Cardiac muscle cell (in vitro differentiated cells and primary cell): ENCODE measurements at regions not wholly inside any gene's neighbourhood (a gene's known extent, or its start where the extent isn't known, plus 50 kb on each side); places are given as distances from the start of the nearest gene placed in this dataset.

ENCODE experiments used
- DNase-seq, 2 donors: peaks; one replicate each; pipeline versions ENCODE4 v3.0.0 to v3.0.0-alpha.2; 2010 to 2017; ENCODE audit warnings: low read depth in 1 of 2, low spot score in 1 of 2
- H3K27ac ChIP-seq: fragments of 200-600 bp; sonication (generic); 2 replicates; pipeline ENCODE4 v1.5.1; 2016
- H3K27me3 ChIP-seq: fragments of 200-600 bp; sonication (generic); 2 replicates; pipeline ENCODE4 v1.6.0; 2016; ENCODE audit warnings: control low read depth
- H3K36me3 ChIP-seq: fragments of 200-600 bp; sonication (generic); 2 replicates; pipeline ENCODE4 v1.5.1; 2016; ENCODE audit warnings: control low read depth
- H3K4me1 ChIP-seq: fragments of 200-600 bp; sonication (generic); 2 replicates; pipeline ENCODE4 v1.8.1; 2017; ENCODE audit warnings: low read depth, mild to moderate bottlenecking, mixed run types
- H3K4me3 ChIP-seq: fragments of 200-600 bp; sonication (generic); 2 replicates; pipeline ENCODE4 v1.5.1; 2016; ENCODE audit warnings: mild to moderate bottlenecking
- H3K9me3 ChIP-seq: fragments of 200-600 bp; sonication (generic); 2 replicates; pipeline ENCODE4 v1.5.1; 2017; ENCODE audit warnings: low read depth, mild to moderate bottlenecking, control low read depth
- CTCF ChIP-seq: IDR thresholded peaks from 2 replicates; pipeline ENCODE4 v1.5.1; 2012; ENCODE audit warnings: low read depth, mild to moderate bottlenecking, low read length

- TF ChIP-seq CTCF: no peak
- H3K36me3 ChIP-seq: no peaks in the 10 kb centered on the region
- H3K9me3 ChIP-seq: no peaks in the 10 kb centered on the region
- no peaks in the 10 kb centered on the region for H3K4me1 ChIP-seq
- no peak overlapping the region for H3K4me3 ChIP-seq
- no peak overlapping the region for H3K27ac ChIP-seq
- H3K27me3 ChIP-seq: no peaks in the 10 kb centered on the region
- DNase-seq: no peak
Observed at GRCh38 chr2:133970641-133971040, 283.2 kb upstream of the MGAT5 start.

GRCh38 chr2:133972297-133972696, 281.6 kb upstream of the MGAT5 start:
- DNase-seq: no peak
- no peaks in the 10 kb centered on the region for H3K27me3 ChIP-seq
- no peak for TF ChIP-seq CTCF
- no peak overlapping the region for H3K27ac ChIP-seq
- no peaks in the 10 kb centered on the region for H3K4me1 ChIP-seq
- H3K9me3 ChIP-seq: no peaks in the 10 kb centered on the region
- H3K36me3 ChIP-seq: no peaks in the 10 kb centered on the region
- H3K4me3 ChIP-seq: no peak overlapping the region

- no peaks in the 10 kb centered on the region for H3K27me3 ChIP-seq
- no peaks in the 10 kb centered on the region for H3K4me1 ChIP-seq
- TF ChIP-seq CTCF: no peak
- H3K9me3 ChIP-seq: no peaks in the 10 kb centered on the region
- no peak overlapping the region for H3K4me3 ChIP-seq
- H3K36me3 ChIP-seq: no peaks in the 10 kb centered on the region
- no peak overlapping the region for H3K27ac ChIP-seq
- peak in 1 of 2 donors; percentile 21 for DNase-seq
Observed at GRCh38 chr2:133972786-133973185, 281.1 kb upstream of the MGAT5 start.

- Histone ChIP-seq H3K36me3 (no peaks in the 10 kb centered on the region), H3K4me3 (no peak overlapping the region), H3K4me1 (no peaks in the 10 kb centered on the region), H3K9me3 (no peaks in the 10 kb centered on the region), H3K27ac (no peak overlapping the region), H3K27me3 (no peaks in the 10 kb centered on the region)
- no peak for DNase-seq
- no peak for TF ChIP-seq CTCF
Observed at GRCh38 chr2:133974353-133974752, 279.5 kb upstream of the MGAT5 start.

GRCh38 chr2:133975135-133975534, 278.7 kb upstream of the MGAT5 start:
- Histone ChIP-seq H3K27ac (no peak overlapping the region), H3K36me3 (no peaks in the 10 kb centered on the region), H3K27me3 (no peaks in the 10 kb centered on the region), H3K9me3 (no peaks in the 10 kb centered on the region), H3K4me3 (no peak overlapping the region), H3K4me1 (no peaks in the 10 kb centered on the region)
- no peak for TF ChIP-seq CTCF
- no peak for DNase-seq

- H3K36me3 ChIP-seq: no peaks in the 10 kb centered on the region
- TF ChIP-seq CTCF: no peak
- no peaks in the 10 kb centered on the region for H3K27me3 ChIP-seq
- no peaks in the 10 kb centered on the region for H3K9me3 ChIP-seq
- H3K4me3 ChIP-seq: no peak overlapping the region
- H3K4me1 ChIP-seq: no peaks in the 10 kb centered on the region
- DNase-seq: no peak
- no peak overlapping the region for H3K27ac ChIP-seq
Observed at GRCh38 chr2:133975676-133976428, 278.0 kb upstream of the MGAT5 start.
